Cardiac fibroblast (primary cell): ENCODE measurements at regions not wholly inside any gene's neighbourhood (a gene's known extent, or its start where the extent isn't known, plus 50 kb on each side); places are given as distances from the start of the nearest gene placed in this dataset.

Source experiments
- DNase-seq, 2 donors: peaks; one replicate each; pipeline versions ENCODE4 v3.0.0 to v3.0.0-alpha.2; 2010; ENCODE audit warnings: low read depth in 2 of 2
- H3K4me3 ChIP-seq, 2 donors: replicated peaks in 1 of 2; 1 replicate in 1 of 2; 2 replicates in 1 of 2; pipeline ENCODE4 v1.5.1; 2011; ENCODE audit warnings: low read depth in 2 of 2, low read length in 2 of 2, mild to moderate bottlenecking in 2 of 2, moderate library complexity in 1 of 2
- CTCF ChIP-seq: IDR thresholded peaks from one replicate; pipeline ENCODE4 v1.5.1; 2011; ENCODE audit warnings: low read depth, mild to moderate bottlenecking, low read length, inconsistent platforms

GRCh38 chr11:116694349-116694725, 78.5 kb downstream of the BUD13 start:
- DNase-seq = no peak

GRCh38 chr11:116693593-116694348, 79.0 kb downstream of the BUD13 start:
- no peak for TF ChIP-seq CTCF
- DNase-seq = no peak
- H3K4me3 ChIP-seq = no peak overlapping the region

More at GRCh38 chr11:116694349-116694725, 78.5 kb downstream of the BUD13 start:
- TF ChIP-seq CTCF = no peak
- H3K4me3 ChIP-seq = no peak overlapping the region

GRCh38 chr11:116693102-116693570, 79.7 kb downstream of the BUD13 start:
- no peak for DNase-seq
- H3K4me3 ChIP-seq = no peak overlapping the region
- no peak for TF ChIP-seq CTCF

GRCh38 chr11:116692318-116693101, 80.3 kb downstream of the BUD13 start:
- H3K4me3 ChIP-seq = no peak overlapping the region
- no peak for DNase-seq
- TF ChIP-seq CTCF = no peak

- no peak overlapping the region for H3K4me3 ChIP-seq
- TF ChIP-seq CTCF = peak; percentile 87
- peak; percentile 31 to 43 for DNase-seq
Observed at GRCh38 chr11:116691771-116692177, 81.0 kb downstream of the BUD13 start.

- no peak overlapping the region for H3K4me3 ChIP-seq
- no peak for TF ChIP-seq CTCF
- no peak for DNase-seq
Observed at GRCh38 chr11:116690611-116691010, 82.2 kb downstream of the BUD13 start.
